Limb (tissue), 2 donors: ENCODE measurements at regions not wholly inside any gene's neighbourhood (a gene's known extent, or its start where the extent isn't known, plus 50 kb on each side); places are given as distances from the start of the nearest gene placed in this dataset.

ENCODE experiments used
- DNase-seq, 2 donors: peaks; one replicate each; pipeline ENCODE4 v3.0.0-alpha.2; 2016; ENCODE audit errors: extremely low spot score in 2 of 2

DNA sequence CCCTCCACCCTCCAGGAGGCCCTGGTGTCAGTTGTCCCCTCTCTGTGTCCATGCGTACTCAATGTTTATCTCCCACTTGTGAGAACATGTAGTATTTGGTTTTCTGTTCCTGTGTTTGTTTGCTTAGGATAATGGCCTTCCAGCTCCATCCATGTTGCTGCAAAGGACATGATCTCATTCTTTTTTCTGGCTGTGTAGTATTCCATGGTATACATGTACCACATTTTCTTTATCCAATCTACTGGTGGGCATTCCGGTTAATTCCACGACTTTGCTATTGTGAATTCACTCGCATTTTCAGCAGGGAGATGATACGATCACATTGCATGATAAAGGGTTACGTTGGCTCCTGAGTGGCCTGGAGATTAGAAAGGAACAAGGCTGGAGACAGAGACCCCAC, 286.2 kb downstream of the FOXL1 start:
- no peak for DNase-seq

DNA sequence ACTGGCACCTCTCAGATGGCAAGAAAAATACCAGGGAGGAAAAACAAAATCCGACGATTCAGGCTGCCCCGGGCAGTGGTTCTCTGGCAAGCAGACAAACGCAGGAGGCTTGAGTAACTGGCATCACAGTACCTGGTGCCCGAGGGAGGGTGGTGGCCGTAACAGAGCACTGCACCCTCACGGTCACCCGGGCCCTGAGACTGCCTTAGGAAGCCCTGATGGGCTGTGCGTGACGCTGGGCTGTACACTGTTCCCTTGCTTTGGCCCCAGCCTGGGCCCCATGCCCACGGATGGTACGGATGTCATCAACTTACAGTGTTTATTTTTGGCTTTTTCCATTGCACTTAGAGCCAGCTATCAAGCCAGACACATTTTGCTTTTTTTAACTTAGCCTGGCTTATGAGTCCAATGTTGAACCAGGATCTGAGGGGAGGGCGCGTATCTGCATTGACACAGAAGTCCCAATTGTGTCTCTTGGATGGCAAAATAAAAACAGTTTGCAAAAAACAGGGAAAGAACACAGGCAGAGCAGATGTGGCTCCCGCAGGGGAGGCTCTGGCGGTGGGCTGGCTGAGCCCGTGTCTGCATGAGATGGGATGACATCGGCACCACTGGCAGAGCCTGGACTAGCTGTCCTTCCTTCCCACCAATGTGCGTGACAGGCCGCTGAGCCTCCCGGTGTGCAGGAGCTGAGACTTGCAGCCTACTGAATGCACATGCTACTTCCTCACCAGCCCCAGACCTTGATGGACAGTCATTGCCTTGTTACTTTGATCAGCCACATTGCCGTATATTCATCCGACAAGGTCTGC, 287.7 kb downstream of the FOXL1 start:
- peak; percentile 59 to 73 for DNase-seq

DNA sequence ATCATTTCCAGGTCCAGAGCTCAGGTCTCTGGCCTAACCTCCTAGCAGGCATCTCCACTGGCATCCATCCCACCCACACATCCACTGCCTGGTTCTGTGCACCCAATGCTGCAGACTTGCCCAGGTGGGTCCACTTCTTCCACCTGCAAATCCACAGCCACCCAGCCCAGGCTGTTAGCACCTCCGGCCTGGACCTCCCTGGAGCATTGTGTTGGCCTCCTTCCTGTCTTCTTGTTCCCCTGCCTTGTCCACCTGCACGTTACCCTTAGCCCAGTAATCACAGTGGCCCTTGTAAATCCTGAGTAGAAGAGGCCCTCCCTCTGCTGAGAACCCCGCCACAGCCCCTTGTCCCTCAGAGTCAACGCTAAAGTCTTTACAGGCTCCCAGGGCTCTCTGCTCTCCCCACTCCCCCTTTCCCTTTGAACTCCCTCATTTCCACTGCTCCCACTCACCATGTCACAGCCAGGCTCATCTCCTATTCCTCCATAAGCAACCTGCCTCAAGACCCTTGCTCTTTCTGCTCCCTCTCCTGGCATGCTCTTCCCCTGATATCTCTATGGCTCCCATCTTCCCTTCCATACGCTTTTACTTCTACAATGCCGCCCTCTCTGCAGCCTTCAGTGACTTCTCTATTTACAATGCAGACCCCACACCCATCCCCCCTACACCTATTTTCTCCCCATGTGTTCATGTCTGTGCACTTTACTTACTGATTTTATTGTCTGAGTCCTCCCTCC, 288.8 kb downstream of the FOXL1 start:
- DNase-seq: no peak

DNA sequence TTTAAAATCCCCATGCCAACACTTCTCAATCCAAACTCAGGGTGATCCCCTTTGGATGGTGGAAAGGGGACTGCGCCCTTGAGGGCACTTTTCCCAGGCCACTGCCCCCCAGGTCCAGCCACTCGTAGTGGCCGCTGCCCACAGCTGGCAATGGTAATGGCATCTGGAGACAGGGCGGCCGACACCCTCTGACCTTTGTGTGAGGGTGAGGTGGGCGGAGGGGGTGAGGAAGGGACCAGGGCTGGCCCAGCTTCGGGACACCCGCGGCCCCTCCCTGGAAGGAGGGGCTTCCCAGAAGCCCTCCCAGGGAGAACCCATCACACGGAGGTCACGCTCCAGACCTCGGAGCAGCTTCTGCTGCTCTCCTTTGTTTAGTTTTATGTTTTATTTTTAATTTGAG, 289.7 kb downstream of the FOXL1 start:
- DNase-seq: no peak

GRCh38 chr16:86868786-86869185, 290.4 kb downstream of the FOXL1 start:
- DNase-seq: no peak

- DNase-seq: no peak
Measured at GRCh38 chr16:86869288-86870022, 291.1 kb downstream of the FOXL1 start.

DNA sequence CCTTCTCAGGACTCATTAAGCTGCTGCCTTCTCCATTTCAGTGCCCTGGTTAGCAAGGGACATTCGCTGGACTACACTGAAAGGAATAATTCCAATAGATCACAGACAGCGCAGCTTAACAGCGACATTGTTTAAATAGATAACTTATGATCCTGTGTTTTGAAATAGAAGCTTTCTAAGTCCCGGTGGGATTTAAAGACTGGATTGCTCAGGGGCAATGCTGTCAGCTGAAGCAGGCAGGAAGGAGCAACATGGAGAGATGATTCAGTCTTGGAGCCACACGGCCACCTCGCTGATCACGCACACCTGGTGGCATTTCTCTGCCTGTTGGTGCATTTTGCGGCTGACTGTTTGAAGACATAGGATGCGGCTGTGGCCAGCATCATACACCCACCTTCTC, 292.0 kb downstream of the FOXL1 start:
- DNase-seq: no peak

DNA sequence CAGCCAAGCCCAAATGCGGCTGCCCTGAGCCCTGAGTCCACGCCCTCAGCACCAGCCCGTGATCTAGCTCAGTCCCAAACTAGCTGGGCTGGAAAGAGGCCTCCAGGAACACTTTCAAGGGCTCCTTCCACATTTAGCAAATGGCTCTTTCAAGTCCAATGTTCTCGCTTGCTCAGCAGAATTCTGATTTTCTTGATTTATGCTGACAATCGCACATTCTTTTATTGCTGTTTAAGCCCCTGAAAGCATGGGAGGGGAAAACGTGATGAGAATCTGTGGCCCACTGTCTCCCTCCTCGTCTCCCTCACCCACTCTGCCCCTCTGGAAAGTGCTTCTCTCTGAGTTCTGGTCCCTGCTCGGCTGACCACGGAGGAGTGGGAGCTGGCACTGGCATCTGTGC, 293.8 kb downstream of the FOXL1 start:
- DNase-seq: no peak

DNA sequence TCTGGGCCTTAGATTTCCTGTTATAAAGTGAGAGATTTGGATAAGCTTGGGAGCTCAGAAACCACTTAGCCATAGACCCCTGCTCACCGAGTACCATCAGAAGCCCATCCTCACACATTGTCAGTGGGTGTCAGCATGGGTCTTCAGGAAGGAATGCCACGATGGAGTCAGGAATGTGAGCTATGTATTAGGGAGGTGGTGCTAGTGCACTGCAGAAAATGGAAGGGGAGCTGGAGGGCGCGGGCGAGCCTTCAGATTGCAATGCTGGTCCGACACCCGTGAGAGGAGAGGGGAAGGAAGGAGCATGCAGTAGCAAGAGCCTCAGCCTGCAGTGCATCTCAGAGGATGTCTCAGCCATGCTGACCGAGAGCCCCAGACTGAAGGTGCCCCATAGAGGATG, 294.5 kb downstream of the FOXL1 start:
- no peak for DNase-seq

- DNase-seq: no peak
Measured at GRCh38 chr16:86874141-86874540, 295.8 kb downstream of the FOXL1 start.

- DNase-seq: no peak
Measured at GRCh38 chr16:86876499-86876898, 298.1 kb downstream of the FOXL1 start.

GRCh38 chr16:86877108-86877507, 298.8 kb downstream of the FOXL1 start:
- no peak for DNase-seq

DNA sequence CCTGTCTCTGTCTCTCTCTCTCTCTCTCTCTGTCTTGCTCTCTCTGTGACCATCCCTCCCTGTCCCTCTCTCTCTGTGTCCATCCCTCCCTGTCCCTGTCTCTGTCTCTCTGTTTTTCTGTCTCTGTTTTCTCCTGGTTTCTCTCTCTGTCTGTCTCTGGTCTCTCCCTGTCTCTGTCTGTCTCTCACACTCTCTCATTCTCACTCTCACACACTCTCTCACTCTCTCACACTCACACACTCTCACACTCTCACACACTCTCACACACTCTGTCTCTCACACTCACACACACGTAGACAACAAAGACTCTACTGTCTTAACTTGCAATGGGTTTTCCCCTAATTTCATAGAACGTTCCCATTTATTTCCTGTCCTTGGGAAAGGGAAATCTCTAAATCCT, 299.5 kb downstream of the FOXL1 start:
- no peak for DNase-seq

- DNase-seq: no peak
Measured at GRCh38 chr16:86878236-86879080, 300.1 kb downstream of the FOXL1 start.

- no peak for DNase-seq
Measured at GRCh38 chr16:86879268-86879667, 300.9 kb downstream of the FOXL1 start.

DNA sequence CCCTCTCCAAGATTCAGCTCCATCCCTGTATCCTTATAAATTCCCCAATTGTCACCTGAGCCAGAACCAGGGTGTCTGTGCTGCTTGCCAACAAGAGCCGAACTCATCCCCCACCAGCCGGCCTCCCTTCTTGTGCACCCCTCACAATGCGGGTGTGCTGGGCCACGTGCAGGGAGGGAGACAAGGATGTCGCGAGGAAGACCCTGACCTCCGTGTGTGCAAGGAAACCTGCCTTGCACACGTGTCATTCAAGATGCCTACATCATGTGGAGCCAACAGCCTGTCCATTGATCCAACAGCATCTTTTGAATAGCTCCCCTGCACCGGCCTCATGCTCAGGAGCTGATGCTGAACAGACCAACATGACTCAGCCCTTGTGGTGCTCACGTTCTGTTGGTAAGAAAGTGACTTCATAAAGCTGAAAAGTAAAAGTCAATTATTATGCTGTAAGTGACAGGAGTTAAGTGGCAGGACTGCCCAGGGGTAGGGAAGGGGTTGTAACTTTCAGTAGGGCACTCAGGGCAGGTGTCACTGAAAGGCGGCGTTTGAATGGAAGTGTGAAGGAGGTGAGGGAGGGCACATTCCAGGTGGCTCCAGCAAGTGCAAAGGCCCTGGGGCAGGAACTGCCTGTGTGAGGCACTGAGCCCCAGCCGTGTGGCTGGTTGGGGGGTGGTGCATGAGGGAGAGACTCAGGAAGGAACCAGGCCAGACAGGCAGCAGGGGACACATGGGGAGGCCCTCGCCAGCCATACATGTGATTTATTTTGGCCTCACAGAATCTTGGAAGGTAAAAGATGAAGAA, 302.2 kb downstream of the FOXL1 start:
- no peak for DNase-seq

DNA sequence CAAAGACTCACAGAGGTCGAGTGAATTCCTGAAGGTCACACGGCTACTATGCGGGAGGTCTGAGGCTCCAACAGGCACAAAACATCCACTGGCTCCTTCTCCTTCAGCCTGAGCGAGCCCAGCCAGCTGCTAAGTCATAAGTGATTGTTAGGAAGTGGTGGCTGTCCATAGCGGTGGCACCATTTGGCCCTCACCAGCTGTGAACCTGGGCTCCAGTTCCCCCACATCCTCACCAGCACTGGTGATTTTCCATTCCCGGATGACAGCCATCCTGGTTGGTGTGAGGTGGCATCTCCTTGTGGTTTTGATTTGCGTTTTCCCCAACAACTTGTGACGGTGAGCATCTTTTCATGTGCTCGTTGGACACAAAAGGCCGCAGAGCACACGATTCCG, 302.8 kb downstream of the FOXL1 start:
- DNase-seq: no peak

DNA sequence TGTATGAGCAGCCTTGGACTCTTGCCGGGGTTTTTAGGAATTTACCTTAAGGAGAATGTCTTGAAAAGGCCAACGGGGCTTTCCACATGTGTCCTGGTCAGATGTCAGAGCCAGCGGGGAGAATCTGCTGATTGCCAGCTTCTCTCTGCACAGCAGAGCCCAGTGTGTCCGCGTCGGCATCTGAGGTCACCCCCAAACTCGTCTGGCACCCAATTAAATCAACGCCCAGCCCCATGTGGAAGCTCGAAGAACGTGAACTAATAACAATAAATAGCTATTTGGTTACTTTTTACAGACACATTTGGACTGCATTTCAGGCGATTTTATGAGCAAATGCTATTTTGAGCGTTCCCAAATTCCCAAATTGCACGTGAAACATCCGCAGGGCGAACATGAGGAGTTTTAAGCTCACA, 303.5 kb downstream of the FOXL1 start:
- DNase-seq: no peak

GRCh38 chr16:86882586-86883280, 304.4 kb downstream of the FOXL1 start:
- peak in 1 of 2 donors; percentile 66 for DNase-seq
